Retinal pigment epithelial cell (primary cell): ENCODE measurements at regions not wholly inside any gene's neighbourhood (a gene's known extent, or its start where the extent isn't known, plus 50 kb on each side); places are given as distances from the start of the nearest gene placed in this dataset.

Experiments
- DNase-seq: peaks from one replicate; pipeline ENCODE4 v3.0.0-alpha.2; 2010; ENCODE audit warnings: low read depth
- H3K4me3 ChIP-seq: 2 replicates; pipeline ENCODE4 v1.5.1; 2011; ENCODE audit warnings: mild to moderate bottlenecking, low read length, control low read depth, moderate library complexity
- CTCF ChIP-seq: conservative IDR thresholded peaks from 2 replicates; pipeline ENCODE4 v1.5.1; 2011; ENCODE audit warnings: low read depth, low read length, control low read depth, inconsistent platforms

- TF ChIP-seq CTCF: peak; percentile 9
- no peak for DNase-seq
- no peak overlapping the region for H3K4me3 ChIP-seq
Observed at GRCh38 chr10:84845628-84846261, 517.4 kb downstream of the CCSER2 start.

DNA sequence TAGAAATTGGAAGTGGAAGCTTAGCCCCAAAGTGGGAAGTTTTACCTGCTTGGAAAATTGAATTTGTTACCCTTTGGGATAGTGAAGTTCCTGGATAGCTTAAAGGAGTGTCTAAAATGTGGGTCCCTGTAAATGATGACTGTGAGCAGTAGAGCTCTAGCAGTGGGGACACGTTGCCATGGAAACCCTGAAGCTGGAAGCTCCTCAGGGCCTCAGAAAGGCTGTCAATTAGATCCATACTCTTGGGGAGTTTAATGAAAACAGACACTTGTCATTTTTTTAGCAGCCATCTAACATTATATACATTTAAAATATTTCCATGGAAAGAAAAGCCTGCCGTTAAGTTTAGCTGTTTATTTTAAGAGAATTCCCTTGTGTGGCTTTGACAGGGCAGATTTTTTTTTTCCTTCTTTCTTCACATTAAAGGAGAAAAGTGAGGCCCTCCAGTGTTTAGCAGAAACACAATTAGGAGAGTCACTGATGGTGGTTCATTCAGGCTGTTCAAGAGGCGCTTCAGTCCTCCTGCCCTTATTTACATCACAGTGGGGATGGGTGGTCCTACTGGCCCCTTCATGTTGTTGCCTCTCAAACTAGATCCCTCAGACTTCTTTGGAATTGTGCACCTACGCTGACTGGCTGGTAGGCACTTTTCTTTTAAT, 518.4 kb downstream of the CCSER2 start:
- TF ChIP-seq CTCF: no peak
- no peak overlapping the region for H3K4me3 ChIP-seq

DNA sequence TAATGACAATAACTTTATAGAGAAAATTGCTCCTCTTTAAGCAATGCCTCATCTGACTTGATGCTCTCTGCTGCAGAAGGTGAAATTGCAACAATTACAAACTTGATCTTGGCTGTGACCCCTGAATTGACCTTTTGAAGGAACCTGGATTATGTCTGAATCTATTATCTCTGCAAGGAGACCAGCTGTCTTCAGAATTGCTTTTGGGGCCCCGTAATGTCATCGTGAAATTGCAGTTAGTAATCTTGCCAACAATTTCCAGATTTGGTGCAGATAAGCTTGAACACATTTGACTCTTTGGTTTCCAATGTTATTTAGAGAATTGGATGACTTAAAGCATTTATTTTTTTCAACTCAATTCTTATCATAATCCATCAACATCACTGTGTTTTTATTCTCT, 520.6 kb downstream of the CCSER2 start:
- no peak for DNase-seq
- H3K4me3 ChIP-seq: no peak overlapping the region
- TF ChIP-seq CTCF: no peak

More for the DNA sequence above, 518.4 kb downstream of the CCSER2 start:
- no peak for DNase-seq

DNA sequence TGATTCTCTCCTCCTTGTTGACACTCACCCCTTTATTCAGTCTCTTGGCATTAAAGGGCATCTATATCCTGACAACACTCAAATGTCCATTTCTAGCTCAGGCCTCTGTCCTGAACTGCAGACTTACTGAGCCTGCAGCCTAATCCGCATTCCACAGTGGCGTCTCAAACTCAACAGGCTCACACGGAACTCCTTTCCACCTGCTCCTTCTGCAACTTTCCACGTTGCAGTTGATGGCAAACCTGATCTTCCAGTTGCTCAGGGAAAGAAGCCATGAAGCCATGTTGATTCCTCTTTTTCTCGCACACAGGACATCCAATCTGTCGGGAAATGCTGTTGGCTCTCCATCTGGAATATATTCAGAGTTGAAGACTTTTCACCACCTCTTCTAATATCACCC, 522.4 kb downstream of the CCSER2 start:
- DNase-seq: no peak
- H3K4me3 ChIP-seq: no peak overlapping the region
- no peak for TF ChIP-seq CTCF

DNA sequence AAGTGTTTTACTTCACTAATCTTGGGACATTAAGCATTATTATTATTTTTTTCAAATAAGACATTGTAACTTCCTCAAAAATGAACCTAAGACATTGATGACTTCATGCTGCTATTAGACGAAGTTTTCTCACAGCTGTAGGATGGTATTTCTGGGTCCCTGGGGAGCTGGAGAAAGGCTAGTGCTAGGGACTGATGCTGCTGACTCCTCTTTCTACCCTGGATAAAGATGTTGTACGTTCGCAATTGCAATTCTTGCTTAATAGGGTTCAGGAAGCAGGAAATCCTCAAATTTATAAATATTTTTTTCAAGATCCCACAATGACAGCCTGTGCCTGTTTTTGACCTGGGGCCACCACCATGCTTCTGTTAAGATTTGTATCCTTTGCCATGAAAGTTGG, 526.0 kb downstream of the CCSER2 start:
- DNase-seq: no peak
- no peak overlapping the region for H3K4me3 ChIP-seq
- no peak for TF ChIP-seq CTCF

DNA sequence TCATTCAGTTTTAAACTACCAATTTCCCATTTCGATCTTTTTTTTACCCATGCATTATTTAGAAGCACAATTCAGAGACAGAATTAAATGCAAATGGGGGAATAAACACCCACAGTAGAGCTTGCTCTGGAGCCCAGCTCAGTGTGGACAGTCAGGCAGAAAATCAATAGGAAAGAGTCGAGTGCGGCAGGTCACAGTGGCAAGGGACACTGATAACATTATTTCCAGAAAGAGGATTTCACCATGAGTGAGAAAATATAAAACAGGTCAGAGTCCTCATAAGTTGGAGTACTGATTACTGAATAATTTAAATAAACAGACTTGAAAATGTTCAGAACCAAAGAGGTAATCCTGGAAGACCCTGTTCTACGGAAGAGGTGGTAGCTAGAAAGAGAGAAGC, 532.5 kb downstream of the CCSER2 start:
- no peak overlapping the region for H3K4me3 ChIP-seq
- no peak for DNase-seq
- no peak for TF ChIP-seq CTCF

- DNase-seq: no peak
- no peak for TF ChIP-seq CTCF
- no peak overlapping the region for H3K4me3 ChIP-seq
Observed at GRCh38 chr10:84862551-84862950, 534.2 kb downstream of the CCSER2 start.
